ENCODE measurements at regions not wholly inside any gene's neighbourhood (a gene's known extent, or its start where the extent isn't known, plus 50 kb on each side); places are given as distances from the start of the nearest gene placed in this dataset.

DNA sequence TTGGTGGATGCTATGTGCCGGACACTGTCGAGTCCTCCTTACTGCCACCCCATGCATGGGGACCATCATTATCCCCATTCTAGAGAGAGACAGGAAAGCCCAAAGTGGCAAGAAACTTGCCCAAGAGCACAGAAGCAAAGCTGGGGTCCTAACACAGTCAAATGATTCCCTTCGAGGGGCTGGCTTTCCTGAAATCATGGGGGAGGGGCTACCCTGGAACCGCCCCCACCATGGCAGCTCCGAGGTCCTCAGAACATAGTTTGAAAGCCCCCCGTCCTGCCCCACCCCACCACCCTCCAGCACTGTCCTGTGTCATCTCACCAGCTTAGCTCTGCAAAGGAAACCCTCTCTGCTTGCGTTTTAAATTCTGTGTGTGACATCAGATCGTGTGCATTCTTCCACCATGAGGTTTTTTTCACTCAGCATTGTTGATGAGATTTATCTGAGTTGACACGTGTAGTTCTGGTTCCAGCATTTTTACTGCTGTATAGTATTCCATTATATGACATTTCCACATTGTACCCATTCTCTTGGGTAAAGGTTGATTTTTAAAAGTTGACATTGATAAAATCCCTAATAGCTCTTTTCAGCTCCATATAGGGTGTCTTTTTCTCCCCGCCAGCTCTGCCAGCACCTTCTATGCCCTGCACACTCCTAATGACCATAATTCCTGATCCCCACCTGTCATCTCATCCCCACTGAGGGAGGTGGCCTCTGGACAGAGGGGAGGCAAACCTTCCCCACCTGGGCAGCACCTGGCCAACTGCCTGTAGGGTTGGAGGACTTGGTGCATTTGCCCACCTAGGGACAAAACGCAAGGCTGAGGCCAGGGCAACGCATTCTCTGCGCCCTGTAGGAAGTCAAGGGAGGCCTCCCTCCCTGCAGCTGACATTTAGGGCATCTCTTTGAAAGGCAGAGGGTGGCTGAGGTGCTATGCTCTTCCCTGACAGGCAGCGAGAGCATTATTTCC, 100.2 kb upstream of the GPR26 start (continued):
- TF ChIP-seq EZH2 (IDR thresholded peaks at IDR 0.05; ENCODE audit: low read depth, low read length, severe bottlenecking) (no peak), PHF8 (conservative IDR thresholded peaks at IDR 0.05; ENCODE audit: low read depth, low read length) (no peak)

Data from H1 (cell line).